Activated T-cell treated with anti-CD3 and anti-CD28 coated beads, Interleukin-2, amount 50 U/mL, for 72 hours (primary cell): ENCODE measurements at regions not wholly inside any gene's neighbourhood (a gene's known extent, or its start where the extent isn't known, plus 50 kb on each side); places are given as distances from the start of the nearest gene placed in this dataset.

Experiments
- ATAC-seq, 2 donors: fragments of 150-1000 bp; cut with Tn5 transposase; replicated peaks in 1 of 2; 2 replicates each; pipeline ENCODE4 v1.10.0; 2021; ENCODE audit warnings: moderate library complexity in 2 of 2, mild to moderate bottlenecking in 1 of 2
- DNase-seq, 2 donors: peaks; one replicate each; pipeline ENCODE4 v3.0.0; 2021 to 2022; ENCODE audit warnings: mixed read lengths in 1 of 2
- H3K27ac Mint-ChIP-seq: one replicate; pipeline ENCODE4 v1.8.0; 2022; ENCODE audit warnings: mild to moderate bottlenecking, moderate library complexity, mixed read lengths
- H3K27me3 Mint-ChIP-seq: one replicate; pipeline ENCODE4 v1.8.0; 2022; ENCODE audit warnings: low read depth, mixed read lengths
- H3K36me3 Mint-ChIP-seq, 2 donors: one replicate each; pipeline ENCODE4 v1.8.0; 2022; ENCODE audit warnings: mixed read lengths in 2 of 2, mild to moderate bottlenecking in 1 of 2; ENCODE audit not compliant: insufficient read depth in 2 of 2
- H3K4me1 Mint-ChIP-seq: one replicate; pipeline ENCODE4 v1.8.0; 2022; ENCODE audit warnings: low read depth, mixed read lengths
- H3K4me3 Mint-ChIP-seq, 2 donors: one replicate each; pipeline ENCODE4 v1.8.0; 2022; ENCODE audit warnings: mild to moderate bottlenecking in 2 of 2, mixed read lengths in 2 of 2, moderate library complexity in 2 of 2
- H3K9me3 Mint-ChIP-seq, 2 donors: one replicate each; pipeline ENCODE4 v1.8.0; 2022; ENCODE audit warnings: mixed read lengths in 2 of 2

DNA sequence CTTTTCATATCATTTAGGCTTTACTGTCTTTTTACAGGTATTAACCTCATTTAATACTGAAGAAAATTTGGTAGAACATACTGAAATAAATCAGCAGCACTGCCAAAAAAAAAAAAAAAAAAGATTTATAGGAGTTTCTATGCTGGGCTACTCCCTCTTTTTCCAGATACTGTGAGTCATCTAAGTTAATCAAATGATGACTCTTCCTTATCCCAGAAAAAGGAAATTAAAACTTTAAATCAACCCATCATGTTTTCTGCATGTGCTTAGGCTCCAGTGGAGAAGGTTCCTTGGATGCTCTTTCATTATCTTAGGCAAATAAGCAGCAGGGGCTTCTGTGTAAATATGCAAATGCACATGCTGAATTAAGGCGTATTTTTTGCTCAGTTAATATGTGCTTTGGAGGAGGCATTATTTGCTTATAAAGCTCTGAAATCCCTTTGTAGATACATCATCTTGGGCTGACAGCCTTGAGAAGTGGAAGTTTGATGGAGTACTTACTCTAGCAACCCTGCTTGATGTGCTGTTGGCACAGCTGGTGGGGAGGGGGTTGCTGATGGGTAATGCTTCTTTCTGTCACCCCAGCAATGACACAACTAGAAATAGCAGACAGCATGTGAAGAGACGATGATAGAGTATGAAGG lies 136.1 kb downstream of the C4orf33 start:
- no peak overlapping the region for H3K4me3 Mint-ChIP-seq
- H3K36me3 Mint-ChIP-seq = no peaks in the 10 kb centered on the region
- no peaks in the 10 kb centered on the region for H3K9me3 Mint-ChIP-seq
- H3K27me3 Mint-ChIP-seq = peaks cover 6% of the 10 kb centered on the region
- DNase-seq (no peak), ATAC-seq (no peak)
- H3K27ac Mint-ChIP-seq = no peak overlapping the region
- no peaks in the 10 kb centered on the region for H3K4me1 Mint-ChIP-seq

DNA sequence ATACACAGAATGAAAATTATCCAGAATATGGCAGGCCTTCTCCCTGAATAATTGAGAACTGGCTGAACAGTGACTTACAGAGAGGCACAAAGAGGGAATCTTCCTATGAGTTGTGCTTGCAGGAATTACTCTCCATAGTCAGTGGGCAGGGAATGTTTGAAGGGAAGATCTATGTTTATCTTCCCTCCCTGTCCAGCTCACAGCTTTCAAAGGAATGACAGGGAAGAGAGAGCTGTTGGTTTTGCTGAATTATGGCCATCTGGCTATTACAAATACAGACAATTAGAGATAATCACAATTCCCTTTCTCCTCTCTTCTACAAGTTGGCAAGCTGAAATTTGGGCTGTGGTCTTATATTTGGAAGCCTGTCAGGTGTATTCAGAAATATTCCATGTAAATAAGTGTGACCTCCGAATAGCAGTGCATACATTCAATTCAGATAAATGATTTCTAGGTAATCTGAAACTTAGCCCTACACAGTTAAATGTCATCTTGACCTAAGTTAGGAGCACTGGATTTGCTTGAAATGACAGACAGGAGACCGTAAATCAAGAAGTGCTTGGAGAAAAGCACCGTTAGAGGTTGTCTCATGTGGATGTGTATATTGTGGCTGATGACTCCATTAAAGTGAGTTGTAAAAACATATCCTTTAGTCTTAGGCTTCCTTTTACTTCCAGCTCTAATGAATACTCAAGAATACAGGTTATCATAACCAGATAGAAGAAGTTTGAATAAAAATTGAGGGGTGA lies 136.8 kb downstream of the C4orf33 start:
- H3K27me3 Mint-ChIP-seq = no peaks in the 10 kb centered on the region
- no peaks in the 10 kb centered on the region for H3K4me1 Mint-ChIP-seq
- no peak for DNase-seq
- H3K9me3 Mint-ChIP-seq = no peaks in the 10 kb centered on the region
- H3K27ac Mint-ChIP-seq = no peak overlapping the region
- no peak overlapping the region for H3K4me3 Mint-ChIP-seq
- no peak for ATAC-seq
- H3K36me3 Mint-ChIP-seq = no peaks in the 10 kb centered on the region

DNA sequence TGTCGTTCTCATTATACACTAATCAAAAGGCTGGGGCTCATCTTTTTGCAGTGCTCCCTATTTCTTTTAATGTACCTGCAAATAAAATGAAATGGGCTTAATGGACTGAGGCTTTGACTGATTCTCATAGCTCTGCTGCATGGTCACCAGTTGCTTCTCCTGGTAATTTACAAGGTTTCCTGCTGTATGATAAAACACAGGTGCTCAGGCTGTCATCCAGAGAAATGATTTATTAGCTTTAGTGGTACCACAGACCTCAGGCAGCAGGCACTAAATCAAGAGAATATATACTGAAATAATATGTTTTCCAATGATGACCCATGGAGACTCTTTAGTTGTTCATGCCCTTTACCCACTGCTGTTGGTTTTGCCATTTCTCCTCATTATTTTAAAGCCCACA lies 137.7 kb downstream of the C4orf33 start:
- no peak for DNase-seq
- H3K27ac Mint-ChIP-seq = no peak overlapping the region
- no peak for ATAC-seq
- no peak overlapping the region for H3K4me3 Mint-ChIP-seq
- no peaks in the 10 kb centered on the region for H3K4me1 Mint-ChIP-seq
- no peaks in the 10 kb centered on the region for H3K27me3 Mint-ChIP-seq
- no peaks in the 10 kb centered on the region for H3K36me3 Mint-ChIP-seq
- H3K9me3 Mint-ChIP-seq = no peaks in the 10 kb centered on the region

DNA sequence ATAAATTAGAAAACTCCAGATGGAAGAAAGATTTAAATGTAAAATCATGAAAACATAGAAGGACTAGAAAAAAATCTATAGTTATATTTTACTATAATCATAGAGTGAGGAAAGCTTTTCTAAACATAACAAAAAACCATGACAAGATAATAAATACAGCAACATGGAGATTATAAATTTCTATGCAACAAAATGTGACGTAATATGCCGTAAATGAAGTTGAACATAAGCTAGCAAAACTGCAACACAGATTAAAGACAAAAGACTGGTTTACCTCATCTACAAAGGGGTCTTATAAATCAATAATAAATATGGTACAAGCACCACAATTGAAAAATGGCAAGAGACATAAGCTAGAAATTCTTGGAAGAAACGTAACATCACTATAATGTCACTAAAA lies 140.4 kb downstream of the C4orf33 start:
- H3K9me3 Mint-ChIP-seq = no peaks in the 10 kb centered on the region
- peaks cover 7% of the 10 kb centered on the region for H3K27me3 Mint-ChIP-seq
- H3K36me3 Mint-ChIP-seq = no peaks in the 10 kb centered on the region
- ATAC-seq (no peak), DNase-seq (no peak)
- no peak overlapping the region for H3K4me3 Mint-ChIP-seq
- no peak overlapping the region for H3K27ac Mint-ChIP-seq
- no peaks in the 10 kb centered on the region for H3K4me1 Mint-ChIP-seq

DNA sequence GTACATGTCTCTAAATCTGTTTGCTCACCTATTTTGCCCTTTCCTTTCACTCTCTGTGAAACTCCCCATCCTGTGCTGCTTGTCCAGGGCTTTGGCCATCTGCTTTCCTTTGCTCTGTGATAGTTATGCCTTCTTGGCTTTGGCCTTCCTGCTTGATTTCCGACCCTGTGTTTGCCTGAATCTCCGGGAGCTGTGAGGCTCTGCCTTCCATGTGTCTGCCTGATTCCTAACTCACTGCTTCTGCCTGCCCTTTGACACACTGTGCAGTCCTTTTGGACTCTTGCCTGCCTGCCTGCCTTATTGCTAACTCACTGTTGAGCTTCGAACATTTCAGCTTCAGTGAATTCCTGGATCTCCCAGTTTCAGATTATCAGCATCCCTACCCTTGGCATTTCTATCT lies 143.1 kb downstream of the C4orf33 start:
- Mint-ChIP-seq H3K27ac (no peak overlapping the region), H3K27me3 (peaks cover 7% of the 10 kb centered on the region), H3K4me1 (no peaks in the 10 kb centered on the region), H3K4me3 (no peak overlapping the region), H3K36me3 (no peaks in the 10 kb centered on the region), H3K9me3 (no peaks in the 10 kb centered on the region)
- ATAC-seq (no peak), DNase-seq (no peak)

DNA sequence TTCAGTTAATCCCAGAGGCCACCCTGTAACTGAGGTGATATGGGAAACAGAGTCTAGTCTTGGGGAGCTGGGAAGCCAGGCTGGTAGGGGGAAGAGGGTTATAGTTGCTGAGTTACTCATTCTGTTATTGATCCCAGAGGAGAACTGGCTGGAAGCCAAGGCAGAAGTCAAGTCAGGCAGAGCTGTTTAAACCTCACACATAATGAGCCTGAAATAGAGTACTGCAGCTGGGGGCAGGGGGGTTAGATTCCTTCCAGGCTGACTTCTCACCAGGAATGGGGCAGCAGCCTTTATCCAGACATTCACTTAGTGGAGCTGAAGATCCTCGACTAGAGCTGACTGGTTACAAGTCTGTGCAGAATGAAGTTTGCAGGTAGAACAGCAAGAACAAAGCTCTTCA lies 144.9 kb downstream of the C4orf33 start:
- no peak for DNase-seq
- Mint-ChIP-seq H3K27ac (no peak overlapping the region), H3K4me3 (no peak overlapping the region), H3K4me1 (no peaks in the 10 kb centered on the region), H3K9me3 (no peaks in the 10 kb centered on the region), H3K36me3 (no peaks in the 10 kb centered on the region), H3K27me3 (peaks cover 16% of the 10 kb centered on the region)
- no peak for ATAC-seq

DNA sequence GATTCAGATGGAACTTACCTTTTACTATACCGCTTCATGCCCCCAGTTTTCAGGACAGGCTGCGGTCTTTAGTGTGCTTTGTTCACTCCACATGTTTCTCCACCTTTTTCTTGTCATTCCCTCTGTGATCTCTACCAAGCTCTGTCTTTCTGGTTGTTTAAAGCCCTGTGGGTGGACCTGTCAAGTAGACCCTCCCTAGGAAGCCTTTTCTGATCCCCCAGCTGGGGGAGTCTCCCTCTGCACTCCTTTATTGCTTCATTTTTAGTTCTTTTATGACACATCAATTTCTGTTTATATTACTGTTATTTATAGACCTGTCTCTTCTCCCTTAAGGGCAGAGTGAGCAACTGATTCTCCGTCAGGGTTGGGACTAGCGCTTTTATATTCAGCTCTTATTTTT lies 150.2 kb downstream of the C4orf33 start:
- H3K4me1 Mint-ChIP-seq = no peaks in the 10 kb centered on the region
- peaks cover 8% of the 10 kb centered on the region for H3K27me3 Mint-ChIP-seq
- no peak for ATAC-seq

DNA sequence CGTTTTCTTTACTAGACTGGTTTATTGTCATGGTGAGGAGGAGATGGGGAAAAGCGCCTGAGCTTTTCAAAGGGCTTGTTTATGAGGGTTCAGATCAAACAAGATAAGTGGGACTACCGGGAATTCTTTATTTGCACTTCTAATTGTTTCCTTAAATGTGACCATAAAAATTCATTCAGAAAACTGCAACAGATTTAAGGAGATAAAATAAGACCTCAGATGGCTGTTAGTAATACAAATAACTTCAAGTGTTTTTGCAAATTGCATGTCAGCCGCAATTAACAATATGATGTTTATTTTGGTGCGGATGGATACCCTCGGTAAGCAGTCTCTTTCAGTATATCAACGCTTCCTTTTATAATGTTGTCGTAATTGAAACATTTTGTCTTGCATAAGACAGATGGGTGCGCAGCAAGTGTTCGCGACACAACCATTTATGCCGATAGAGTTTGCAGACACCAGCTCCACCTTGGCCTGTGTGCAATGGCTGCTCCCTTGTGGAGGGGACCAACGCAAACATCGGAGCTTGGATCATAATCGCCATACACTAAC lies 151.0 kb downstream of the C4orf33 start:
- ATAC-seq (no peak), DNase-seq (no peak)
- Mint-ChIP-seq H3K4me3 (no peak overlapping the region), H3K27me3 (peaks cover 8% of the 10 kb centered on the region), H3K27ac (no peak overlapping the region), H3K36me3 (no peaks in the 10 kb centered on the region), H3K9me3 (no peaks in the 10 kb centered on the region), H3K4me1 (no peaks in the 10 kb centered on the region)

More for the DNA sequence above, 150.2 kb downstream of the C4orf33 start:
- Mint-ChIP-seq H3K9me3 (no peaks in the 10 kb centered on the region), H3K36me3 (no peaks in the 10 kb centered on the region), H3K4me3 (no peak overlapping the region), H3K27ac (no peak overlapping the region)
- no peak for DNase-seq

DNA sequence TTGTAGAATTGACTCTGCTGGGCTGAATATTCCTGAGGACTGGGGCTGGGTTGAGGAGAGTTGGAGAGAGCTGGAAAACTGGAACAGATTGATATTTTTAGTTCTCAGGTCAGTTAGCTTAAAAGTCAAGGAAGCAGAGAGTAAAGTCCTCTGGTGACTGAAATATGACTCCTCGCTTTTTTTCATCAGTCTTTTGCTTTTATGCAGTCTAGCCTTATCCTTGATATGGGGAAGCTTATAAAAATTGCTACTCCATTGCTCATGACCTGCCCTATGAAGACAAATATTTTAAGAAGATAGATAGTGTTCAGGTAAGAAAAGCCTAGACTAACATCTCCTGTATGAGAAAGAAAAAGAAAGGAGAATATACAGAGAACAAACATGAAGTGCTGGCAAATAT lies 152.7 kb downstream of the C4orf33 start:
- no peaks in the 10 kb centered on the region for H3K36me3 Mint-ChIP-seq
- no peak for ATAC-seq

DNA sequence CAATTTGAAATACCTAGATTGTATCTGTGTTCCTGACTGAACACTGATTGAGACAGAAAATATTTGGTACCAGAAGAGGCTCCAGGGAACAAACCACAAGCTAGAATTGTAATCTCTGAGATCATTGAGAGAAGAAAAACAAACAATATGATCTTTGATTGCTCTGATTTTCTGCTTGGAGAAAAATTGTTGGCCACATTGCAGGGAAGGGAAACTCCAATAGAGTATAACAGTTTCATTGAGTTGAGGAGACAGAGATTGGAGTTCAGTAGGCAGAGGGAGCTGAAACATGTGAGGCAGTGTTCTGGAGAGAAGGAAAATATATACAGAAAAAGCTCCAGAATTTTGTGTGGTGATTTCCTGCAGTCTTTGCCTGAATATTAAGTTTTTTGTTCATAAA lies 158.2 kb downstream of the C4orf33 start:
- no peak overlapping the region for H3K4me3 Mint-ChIP-seq
- no peaks in the 10 kb centered on the region for H3K4me1 Mint-ChIP-seq
- H3K27ac Mint-ChIP-seq = no peak overlapping the region
- no peaks in the 10 kb centered on the region for H3K9me3 Mint-ChIP-seq
- no peaks in the 10 kb centered on the region for H3K27me3 Mint-ChIP-seq
- no peaks in the 10 kb centered on the region for H3K36me3 Mint-ChIP-seq
- ATAC-seq (no peak), DNase-seq (no peak)

More for the DNA sequence above, 152.7 kb downstream of the C4orf33 start:
- no peak for DNase-seq
- Mint-ChIP-seq H3K27me3 (peaks cover 8% of the 10 kb centered on the region), H3K4me3 (no peak overlapping the region), H3K9me3 (no peaks in the 10 kb centered on the region), H3K4me1 (no peaks in the 10 kb centered on the region), H3K27ac (no peak overlapping the region)

DNA sequence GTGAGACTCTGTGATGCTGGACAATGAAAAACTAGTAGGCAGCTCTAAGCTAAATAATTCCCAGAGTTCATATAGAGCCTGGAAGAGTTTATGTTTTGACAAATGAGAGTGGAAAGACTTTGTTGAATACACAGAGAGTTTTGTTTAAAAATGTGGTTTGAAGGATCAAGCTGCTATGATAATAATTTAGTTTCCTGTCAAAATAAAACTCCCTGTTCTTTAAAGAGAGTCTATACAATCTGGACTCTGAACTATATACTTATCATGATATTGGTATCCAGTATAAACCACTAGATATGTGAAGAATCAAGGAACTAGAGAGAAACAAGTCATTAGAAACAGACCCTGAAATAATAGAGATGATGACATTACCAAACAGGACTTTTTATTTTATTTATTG lies 158.6 kb downstream of the C4orf33 start:
- no peaks in the 10 kb centered on the region for H3K4me1 Mint-ChIP-seq
- no peak for ATAC-seq
- no peak overlapping the region for H3K27ac Mint-ChIP-seq
- H3K27me3 Mint-ChIP-seq = no peaks in the 10 kb centered on the region
- H3K9me3 Mint-ChIP-seq = no peaks in the 10 kb centered on the region
- H3K4me3 Mint-ChIP-seq = no peak overlapping the region
- DNase-seq = no peak
- H3K36me3 Mint-ChIP-seq = no peaks in the 10 kb centered on the region

DNA sequence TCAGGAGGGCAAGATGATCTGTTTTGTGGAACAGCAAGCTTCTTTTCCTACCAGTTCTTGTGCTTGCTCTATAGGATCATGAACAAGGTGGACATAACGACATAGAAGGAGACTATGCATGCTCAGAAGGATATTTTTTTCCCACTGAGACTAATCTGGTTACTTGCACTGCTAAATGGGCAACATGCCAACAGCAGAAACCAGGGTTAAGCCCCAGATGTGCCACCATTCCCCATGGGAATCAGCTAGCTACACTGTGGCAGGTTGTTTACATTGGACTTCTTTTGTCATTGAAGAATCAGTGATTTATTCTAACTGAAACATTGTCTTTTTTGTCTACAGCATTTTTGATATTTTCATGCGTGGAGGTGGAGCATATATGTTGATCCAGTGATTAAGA lies 165.6 kb downstream of the C4orf33 start:
- no peak for DNase-seq
- H3K36me3 Mint-ChIP-seq = no peaks in the 10 kb centered on the region
- no peaks in the 10 kb centered on the region for H3K9me3 Mint-ChIP-seq
- H3K4me1 Mint-ChIP-seq = peaks cover 9% of the 10 kb centered on the region
- no peak overlapping the region for H3K27ac Mint-ChIP-seq
- no peak overlapping the region for H3K4me3 Mint-ChIP-seq
- ATAC-seq = no peak
- H3K27me3 Mint-ChIP-seq = no peaks in the 10 kb centered on the region

DNA sequence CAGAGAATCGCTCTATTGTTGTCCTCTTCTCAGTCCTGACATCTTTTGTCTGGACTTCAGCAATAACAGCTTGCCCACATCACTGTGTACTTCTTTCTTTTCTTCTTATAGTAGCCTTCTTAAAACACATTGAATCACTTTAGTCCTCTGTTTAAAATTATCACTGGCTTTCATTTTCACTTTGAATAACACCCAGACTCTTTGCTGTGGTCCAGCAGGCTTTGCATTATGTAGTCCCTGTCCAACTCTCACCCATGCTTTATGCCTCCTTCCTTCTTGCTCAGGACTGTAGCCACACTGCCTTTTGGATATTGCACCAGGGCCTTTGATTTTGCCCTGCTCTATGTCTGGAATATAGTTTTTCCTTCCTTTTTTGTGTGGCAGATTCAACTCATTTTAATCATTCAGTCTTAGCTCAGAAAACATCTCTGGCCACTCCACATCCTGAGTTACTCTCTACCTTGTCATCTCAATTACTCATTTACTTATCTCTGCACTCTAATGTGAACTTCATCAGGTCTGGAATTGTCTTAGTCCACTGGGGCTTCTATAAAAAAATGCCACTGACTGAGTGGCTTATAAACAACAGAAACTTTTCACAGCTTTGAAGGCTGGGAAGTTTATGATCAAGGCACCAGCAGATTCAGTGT lies 168.2 kb downstream of the C4orf33 start:
- no peaks in the 10 kb centered on the region for H3K36me3 Mint-ChIP-seq
- H3K4me3 Mint-ChIP-seq = peak overlapping the region in 1 of 2 donors; percentile 28
- H3K9me3 Mint-ChIP-seq = no peaks in the 10 kb centered on the region
- no peak overlapping the region for H3K27ac Mint-ChIP-seq
- DNase-seq = no peak
- ATAC-seq = peak in 1 of 2 donors; percentile 61
- no peaks in the 10 kb centered on the region for H3K27me3 Mint-ChIP-seq
- peaks cover 9% of the 10 kb centered on the region for H3K4me1 Mint-ChIP-seq
